Uterus (tissue), 2 donors: ENCODE measurements at regions not wholly inside any gene's neighbourhood (a gene's known extent, or its start where the extent isn't known, plus 50 kb on each side); places are given as distances from the start of the nearest gene placed in this dataset.
"Not testable (repeated sequence)": the region's sequence is repeated elsewhere in the genome, so short reads cannot be mapped to it uniquely, and the experiment has no call there.

ENCODE experiments used
- POLR2A ChIP-seq, 2 donors: fragments of 450-650 bp; IDR thresholded peaks; one replicate each; pipeline ENCODE4 v1.6.1; 2016; ENCODE audit warnings: antibody characterized with exemption in 2 of 2, mild to moderate bottlenecking in 1 of 2, moderate library complexity in 1 of 2
- TF ChIP-seq, protein P1 (sequence below), 4 experiments: fragments of 200-600 bp in 2 of 4; fragments of 450-650 bp in 2 of 4; sonication (generic) in 2 of 4; IDR thresholded peaks; one replicate each; pipeline ENCODE4 v1.5.1; 2016 to 2019; ENCODE audit warnings: antibody characterized with exemption in 4 of 4, mild to moderate bottlenecking in 2 of 4, moderate library complexity in 1 of 4

DNA sequence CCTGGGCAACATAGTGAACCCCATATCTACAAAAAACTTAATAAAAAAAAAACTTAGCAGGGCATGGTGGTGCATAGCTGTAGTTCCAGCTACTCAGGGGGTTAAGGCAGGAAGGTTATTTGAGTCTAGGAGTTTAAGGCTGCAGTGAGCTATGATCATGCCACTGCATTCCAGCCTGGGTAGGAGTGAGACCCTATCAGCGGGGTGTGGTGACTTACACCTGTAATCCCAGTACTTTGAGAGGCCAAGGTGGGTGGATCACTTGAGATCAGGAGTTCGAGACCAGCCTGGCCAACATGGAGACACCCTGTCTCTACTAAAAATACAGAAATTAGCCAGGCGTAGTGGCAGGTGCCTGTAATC, 63.0 kb upstream of the TRIM24 start:
- TF ChIP-seq, protein P1, sequence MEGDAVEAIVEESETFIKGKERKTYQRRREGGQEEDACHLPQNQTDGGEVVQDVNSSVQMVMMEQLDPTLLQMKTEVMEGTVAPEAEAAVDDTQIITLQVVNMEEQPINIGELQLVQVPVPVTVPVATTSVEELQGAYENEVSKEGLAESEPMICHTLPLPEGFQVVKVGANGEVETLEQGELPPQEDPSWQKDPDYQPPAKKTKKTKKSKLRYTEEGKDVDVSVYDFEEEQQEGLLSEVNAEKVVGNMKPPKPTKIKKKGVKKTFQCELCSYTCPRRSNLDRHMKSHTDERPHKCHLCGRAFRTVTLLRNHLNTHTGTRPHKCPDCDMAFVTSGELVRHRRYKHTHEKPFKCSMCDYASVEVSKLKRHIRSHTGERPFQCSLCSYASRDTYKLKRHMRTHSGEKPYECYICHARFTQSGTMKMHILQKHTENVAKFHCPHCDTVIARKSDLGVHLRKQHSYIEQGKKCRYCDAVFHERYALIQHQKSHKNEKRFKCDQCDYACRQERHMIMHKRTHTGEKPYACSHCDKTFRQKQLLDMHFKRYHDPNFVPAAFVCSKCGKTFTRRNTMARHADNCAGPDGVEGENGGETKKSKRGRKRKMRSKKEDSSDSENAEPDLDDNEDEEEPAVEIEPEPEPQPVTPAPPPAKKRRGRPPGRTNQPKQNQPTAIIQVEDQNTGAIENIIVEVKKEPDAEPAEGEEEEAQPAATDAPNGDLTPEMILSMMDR (IDR thresholded peaks at IDR 0.05), result not testable (repeated sequence)
- not testable (repeated sequence) for TF ChIP-seq POLR2A (IDR thresholded peaks at IDR 0.05)
